ENCODE measurements at regions not wholly inside any gene's neighbourhood (a gene's known extent, or its start where the extent isn't known, plus 50 kb on each side); places are given as distances from the start of the nearest gene placed in this dataset.
A peak's percentile ranks its signal among the peaks of the same experiment; 100 is the strongest.
"Not testable (repeated sequence)": the region's sequence is repeated elsewhere in the genome, so short reads cannot be mapped to it uniquely, and the experiment has no call there.

- H3K9me3 ChIP-seq: no peaks in the 10 kb centered on the region
- no peaks in the 10 kb centered on the region for H3K4me1 ChIP-seq
- TF ChIP-seq POLR2A (IDR thresholded peaks at IDR 0.05) (no peak), CTCF (IDR thresholded peaks at IDR 0.05) (no peak)
Observed at GRCh38 chr14:45897439-45897838, 644.4 kb upstream of the MIS18BP1 start.

DNA sequence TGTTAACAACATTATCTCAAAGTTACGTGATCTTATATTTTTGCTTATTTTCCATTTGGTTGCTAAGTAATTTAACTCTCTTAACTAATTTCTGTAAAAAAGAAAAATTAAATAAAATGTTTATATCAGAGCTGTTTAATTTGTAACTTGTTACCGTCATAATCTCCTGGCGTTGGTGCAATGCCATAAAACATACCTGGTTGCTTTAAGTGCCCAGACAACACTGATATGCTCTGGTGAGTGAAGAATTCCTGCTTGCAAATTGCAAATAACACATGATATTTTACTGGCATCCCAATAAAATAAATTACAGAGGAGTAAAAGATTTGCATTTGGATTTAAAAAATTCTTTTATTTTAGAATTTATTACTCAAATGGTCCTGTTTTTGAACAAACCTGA lies 640.1 kb upstream of the MIS18BP1 start:
- H3K27me3 ChIP-seq: no peaks in the 10 kb centered on the region
- no peak for TF ChIP-seq POLR2A (IDR thresholded peaks at IDR 0.05)
- TF ChIP-seq CTCF (IDR thresholded peaks at IDR 0.05): no peak
- DNase-seq: no peak
- intact Hi-C loops (cut with DNase I; ENCODE audit: low total_unique reads): no loop called here
- no peaks in the 10 kb centered on the region for H3K9me3 ChIP-seq
- 45 to 72% methylated on average over 3 of the region's 3 CpGs for WGBS, 2 donors
- no peak overlapping the region for H3K27ac ChIP-seq
- no peaks in the 10 kb centered on the region for H3K36me3 ChIP-seq (ENCODE audit: low read depth, missing control alignments)
- no peaks in the 10 kb centered on the region for H3K4me1 ChIP-seq
- H3K4me3 ChIP-seq: no peak overlapping the region

More at GRCh38 chr14:45897439-45897838, 644.4 kb upstream of the MIS18BP1 start:
- Histone ChIP-seq H3K4me3 (no peak overlapping the region), H3K27me3 (no peaks in the 10 kb centered on the region), H3K36me3 (ENCODE audit: low read depth, missing control alignments) (no peaks in the 10 kb centered on the region), H3K27ac (no peak overlapping the region)
- WGBS, 2 donors: 63 to 68% methylated on average over 3 of the region's 3 CpGs
- intact Hi-C loops (cut with DNase I; ENCODE audit: low total_unique reads): no loop called here
- no peak for DNase-seq

DNA sequence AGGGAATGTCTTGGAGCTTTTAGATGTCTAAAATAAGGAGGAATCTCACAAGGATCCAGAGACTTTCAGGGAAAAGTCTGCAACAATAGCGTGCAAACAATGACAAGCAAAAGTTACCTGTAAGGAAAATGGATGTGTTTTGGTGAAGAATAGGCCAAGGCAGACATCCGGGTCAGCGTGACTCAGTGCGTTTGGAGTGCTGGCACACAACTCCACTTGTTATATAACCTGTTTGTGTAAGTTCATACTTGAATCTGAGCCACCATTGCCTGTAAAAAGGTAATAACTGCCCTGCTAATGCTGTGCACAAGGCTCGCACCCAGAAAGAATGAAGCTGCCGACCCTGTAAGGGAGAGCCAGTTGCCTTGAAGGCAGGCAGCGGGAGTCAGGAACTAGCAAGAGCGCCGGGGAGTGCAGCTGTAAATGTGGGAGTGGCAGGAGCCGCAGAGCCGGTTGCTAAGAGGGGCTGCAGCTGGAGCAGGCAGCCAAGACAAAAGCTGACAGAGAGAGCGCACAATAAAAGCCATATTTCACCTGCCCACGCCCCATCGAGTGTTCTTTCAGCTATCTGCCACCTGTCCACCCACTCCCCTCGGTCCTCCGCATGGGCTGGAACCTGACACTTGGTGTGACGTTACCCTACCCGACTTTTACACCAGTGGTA lies 638.5 kb upstream of the MIS18BP1 start:
- TF ChIP-seq POLR2A (IDR thresholded peaks at IDR 0.05) (no peak), CTCF (IDR thresholded peaks at IDR 0.05) (no peak)
- DNase-seq: peak; percentile 41
- no peaks in the 10 kb centered on the region for H3K9me3 ChIP-seq
- H3K27me3 ChIP-seq: no peaks in the 10 kb centered on the region
- no peaks in the 10 kb centered on the region for H3K4me1 ChIP-seq
- no peak overlapping the region for H3K27ac ChIP-seq
- H3K4me3 ChIP-seq: peak overlapping the region in 1 of 2 donors; percentile 36
- intact Hi-C loops (cut with DNase I; ENCODE audit: low total_unique reads): no loop called here
- WGBS, 2 donors: 12 to 26% methylated on average over 11 to 18 of the region's 18 CpGs
- no peaks in the 10 kb centered on the region for H3K36me3 ChIP-seq (ENCODE audit: low read depth, missing control alignments)

- DNase-seq; H3K4me3 ChIP-seq; H3K27me3 ChIP-seq; H3K36me3 ChIP-seq (ENCODE audit: low read depth, missing control alignments); H3K9me3 ChIP-seq; H3K4me1 ChIP-seq; H3K27ac ChIP-seq; intact Hi-C loops (cut with DNase I; ENCODE audit: low total_unique reads): not testable (repeated sequence)
- 73 to 85% methylated on average over 27 to 28 of the region's 28 CpGs for WGBS, 2 donors
Observed at GRCh38 chr14:45888766-45889285, 635.8 kb upstream of the MIS18BP1 start.

- no peak for DNase-seq
- intact Hi-C loops (cut with DNase I; ENCODE audit: low total_unique reads): no loop called here
- Histone ChIP-seq H3K4me1 (no peaks in the 10 kb centered on the region), H3K36me3 (ENCODE audit: low read depth, missing control alignments) (no peaks in the 10 kb centered on the region), H3K4me3 (no peak overlapping the region), H3K27me3 (no peaks in the 10 kb centered on the region), H3K27ac (no peak overlapping the region), H3K9me3 (no peaks in the 10 kb centered on the region)
- TF ChIP-seq POLR2A (IDR thresholded peaks at IDR 0.05): no peak
- no peak for TF ChIP-seq CTCF (IDR thresholded peaks at IDR 0.05)
- WGBS, 2 donors: 79% methylated on average over 4 of the region's 4 CpGs
Observed at GRCh38 chr14:45877981-45878380, 625.0 kb upstream of the MIS18BP1 start.
